OCI-LY3 (cell line): ENCODE measurements at regions not wholly inside any gene's neighbourhood (a gene's known extent, or its start where the extent isn't known, plus 50 kb on each side); places are given as distances from the start of the nearest gene placed in this dataset.
"Not testable (repeated sequence)": the region's sequence is repeated elsewhere in the genome, so short reads cannot be mapped to it uniquely, and the experiment has no call there.

Experiments
- H2AFZ ChIP-seq: fragments of 200-600, 300-600 bp; shearing (Covaris generic); 2 replicates; pipeline ENCODE4 v1.6.0; 2014; ENCODE audit warnings: antibody characterized with exemption, low read depth, low read length
- H3K27ac ChIP-seq: fragments of 200-600, 300-600 bp; sonication (generic); 2 replicates; pipeline ENCODE4 v1.5.1; 2014; ENCODE audit warnings: mild to moderate bottlenecking, low read length, moderate library complexity, mixed read lengths
- H3K27me3 ChIP-seq: fragments of 200-600, 300-600 bp; sonication (generic); 2 replicates; pipeline ENCODE4 v1.6.1; 2014; ENCODE audit warnings: low read depth, low read length, mixed read lengths
- H3K36me3 ChIP-seq: fragments of 200-600, 300-600 bp; sonication (generic); replicated peaks from 2 replicates; pipeline ENCODE3; 2014; ENCODE audit warnings: low read depth, low read length, mixed read lengths
- H3K4me1 ChIP-seq: fragments of 300-600, 200-600 bp; sonication (generic); 2 replicates; pipeline ENCODE4 v1.6.1; 2014; ENCODE audit warnings: low read length, mixed read lengths
- H3K4me2 ChIP-seq: fragments of 200-600, 300-600 bp; sonication (generic); 2 replicates; pipeline ENCODE4 v1.6.1; 2014; ENCODE audit warnings: low read length, mixed read lengths
- H3K4me3 ChIP-seq: fragments of 300-600, 200-600 bp; sonication (generic); 2 replicates; pipeline ENCODE4 v1.5.1; 2014; ENCODE audit warnings: antibody characterized with exemption, mild to moderate bottlenecking, low read length, moderate library complexity
- H3K79me2 ChIP-seq: fragments of 300-600, 200-600 bp; shearing (Covaris generic); 2 replicates; pipeline ENCODE4 v1.6.1; 2014; ENCODE audit warnings: mild to moderate bottlenecking, low read length, mixed read lengths
- H3K9ac ChIP-seq: fragments of 300-600, 200-600 bp; shearing (Covaris generic); 2 replicates; pipeline ENCODE4 v1.6.0; 2014; ENCODE audit warnings: mild to moderate bottlenecking, low read length, moderate library complexity
- H3K9me3 ChIP-seq: fragments of 200-600, 300-600 bp; shearing (Covaris generic); 2 replicates; pipeline ENCODE4 v1.6.1; 2014; ENCODE audit warnings: low read length, mixed read lengths; ENCODE audit not compliant: insufficient read depth
- H4K20me1 ChIP-seq: fragments of 200-600, 300-600 bp; sonication (generic); 2 replicates; pipeline ENCODE4 v1.6.1; 2016; ENCODE audit warnings: low read length, mixed read lengths; ENCODE audit not compliant: insufficient read depth
- EZH2phosphoT487 ChIP-seq: fragments of 200-600 bp; shearing (Covaris generic); IDR thresholded peaks from 2 replicates; pipeline ENCODE4 v1.6.1; 2018; ENCODE audit warnings: antibody characterized with exemption, mixed run types, low read depth
- TF ChIP-seq, protein P1 (sequence below): fragments of 200-600, 300-600 bp; sonication (generic); IDR thresholded peaks from 2 replicates; pipeline ENCODE4 v1.5.1; 2014; ENCODE audit warnings: antibody characterized with exemption, low read length, low read depth

DNA sequence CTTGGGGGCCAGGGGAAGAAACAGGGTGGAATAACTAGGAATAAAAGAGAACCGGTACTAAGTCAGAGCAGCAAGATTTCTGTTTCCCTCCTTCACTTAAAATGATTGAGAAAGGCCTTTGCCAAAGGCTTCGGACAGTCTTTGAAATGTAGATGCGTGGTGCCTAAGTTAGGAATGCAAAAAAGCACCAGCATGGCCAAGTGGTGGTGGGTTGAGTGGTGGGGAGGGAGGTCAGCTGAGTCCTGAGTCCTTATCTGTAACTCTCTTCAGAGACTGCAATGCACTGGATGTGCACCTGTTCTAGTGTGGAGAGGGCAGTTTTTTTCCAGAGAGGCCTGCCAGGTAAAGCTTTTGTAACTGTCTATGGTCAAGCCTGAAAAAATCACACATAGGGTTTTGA lies 919.9 kb downstream of the FSCB start:
- Histone ChIP-seq H3K4me1 (0 out of 2 replicates have a peak, but pooled peaks cover 6% of the 10 kb centered on the region), H2AFZ (no peak overlapping the region), H3K79me2 (no peaks in the 10 kb centered on the region), H3K27ac (no peak overlapping the region), H4K20me1 (no peaks in the 10 kb centered on the region), H3K27me3 (no peaks in the 10 kb centered on the region), H3K9me3 (no peaks in the 10 kb centered on the region), H3K36me3 (no peaks in the 10 kb centered on the region), H3K4me3 (no peak overlapping the region), H3K9ac (no peak overlapping the region), H3K4me2 (no peak overlapping the region)
- TF ChIP-seq EZH2phosphoT487 = no peak
- TF ChIP-seq, protein P1, sequence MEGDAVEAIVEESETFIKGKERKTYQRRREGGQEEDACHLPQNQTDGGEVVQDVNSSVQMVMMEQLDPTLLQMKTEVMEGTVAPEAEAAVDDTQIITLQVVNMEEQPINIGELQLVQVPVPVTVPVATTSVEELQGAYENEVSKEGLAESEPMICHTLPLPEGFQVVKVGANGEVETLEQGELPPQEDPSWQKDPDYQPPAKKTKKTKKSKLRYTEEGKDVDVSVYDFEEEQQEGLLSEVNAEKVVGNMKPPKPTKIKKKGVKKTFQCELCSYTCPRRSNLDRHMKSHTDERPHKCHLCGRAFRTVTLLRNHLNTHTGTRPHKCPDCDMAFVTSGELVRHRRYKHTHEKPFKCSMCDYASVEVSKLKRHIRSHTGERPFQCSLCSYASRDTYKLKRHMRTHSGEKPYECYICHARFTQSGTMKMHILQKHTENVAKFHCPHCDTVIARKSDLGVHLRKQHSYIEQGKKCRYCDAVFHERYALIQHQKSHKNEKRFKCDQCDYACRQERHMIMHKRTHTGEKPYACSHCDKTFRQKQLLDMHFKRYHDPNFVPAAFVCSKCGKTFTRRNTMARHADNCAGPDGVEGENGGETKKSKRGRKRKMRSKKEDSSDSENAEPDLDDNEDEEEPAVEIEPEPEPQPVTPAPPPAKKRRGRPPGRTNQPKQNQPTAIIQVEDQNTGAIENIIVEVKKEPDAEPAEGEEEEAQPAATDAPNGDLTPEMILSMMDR = no peak

DNA sequence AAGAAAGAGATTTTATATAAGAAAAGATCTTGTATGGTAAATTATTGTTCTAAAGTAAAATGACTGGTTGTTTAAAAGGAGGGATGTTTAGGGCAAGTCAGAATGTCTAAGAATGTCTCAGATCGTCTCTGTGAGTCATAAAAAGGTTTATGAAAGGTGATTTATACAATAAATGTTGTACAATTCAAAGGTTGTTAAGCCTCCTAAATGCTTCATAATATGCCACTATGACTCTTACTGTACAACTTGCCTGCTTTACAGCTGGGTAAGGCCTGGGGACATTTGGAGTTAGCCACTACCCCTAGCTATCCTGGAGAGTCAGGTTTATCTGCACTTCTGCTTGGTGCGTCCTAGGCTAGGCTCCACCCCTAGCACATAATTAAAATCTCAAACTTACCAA lies 927.4 kb downstream of the FSCB start:
- Histone ChIP-seq H3K79me2 (no peaks in the 10 kb centered on the region), H3K9ac (no peak overlapping the region), H3K9me3 (peaks cover 5% of the 10 kb centered on the region; the same call in 1 of the 2 replicates), H3K4me1 (no peaks in the 10 kb centered on the region), H2AFZ (no peak overlapping the region), H3K4me3 (no peak overlapping the region), H4K20me1 (no peaks in the 10 kb centered on the region), H3K36me3 (no peaks in the 10 kb centered on the region), H3K4me2 (no peak overlapping the region), H3K27me3 (no peaks in the 10 kb centered on the region), H3K27ac (no peak overlapping the region)
- TF ChIP-seq, protein P1 = no peak
- no peak for TF ChIP-seq EZH2phosphoT487

GRCh38 chr14:43568022-43568421 lies 939.1 kb downstream of the FSCB start:
- H4K20me1 ChIP-seq = no peaks in the 10 kb centered on the region

DNA sequence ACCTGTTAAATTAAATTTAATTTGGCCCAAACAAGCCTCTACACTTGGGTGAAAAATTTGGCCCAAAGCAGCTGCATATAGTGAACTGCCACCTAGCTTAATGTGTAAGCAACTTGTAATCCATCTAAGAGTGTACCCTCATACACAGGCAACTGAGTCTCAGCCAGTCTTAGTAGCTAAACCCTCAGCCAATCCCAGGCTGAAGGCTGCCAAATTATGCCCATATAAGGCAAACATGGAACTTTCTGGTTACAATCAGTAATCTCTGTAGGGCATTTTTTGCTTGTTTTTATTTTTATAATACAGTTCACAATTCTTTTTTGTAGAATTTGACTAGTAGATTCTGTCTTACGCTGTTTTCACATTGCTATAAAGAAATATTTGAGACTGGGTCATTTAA lies 958.7 kb downstream of the FSCB start:
- Histone ChIP-seq H3K79me2 (no peaks in the 10 kb centered on the region), H3K27ac (no peak overlapping the region), H3K36me3 (no peaks in the 10 kb centered on the region), H3K4me2 (no peak overlapping the region), H3K9ac (no peak overlapping the region), H3K27me3 (no peaks in the 10 kb centered on the region), H2AFZ (no peak overlapping the region), H3K9me3 (no peaks in the 10 kb centered on the region), H3K4me3 (no peak overlapping the region), H3K4me1 (no peaks in the 10 kb centered on the region), H4K20me1 (no peaks in the 10 kb centered on the region)
- no peak for TF ChIP-seq EZH2phosphoT487
- TF ChIP-seq, protein P1 = no peak

More at GRCh38 chr14:43568022-43568421, 939.1 kb downstream of the FSCB start:
- no peak overlapping the region for H3K4me3 ChIP-seq
- H3K4me1 ChIP-seq = no peaks in the 10 kb centered on the region
- H3K79me2 ChIP-seq = no peaks in the 10 kb centered on the region
- no peaks in the 10 kb centered on the region for H3K27me3 ChIP-seq
- no peaks in the 10 kb centered on the region for H3K36me3 ChIP-seq
- TF ChIP-seq EZH2phosphoT487 = no peak
- TF ChIP-seq, protein P1 = no peak
- H3K4me2 ChIP-seq = no peak overlapping the region
- no peak overlapping the region for H2AFZ ChIP-seq
- no peaks in the 10 kb centered on the region for H3K9me3 ChIP-seq
- no peak overlapping the region for H3K27ac ChIP-seq
- H3K9ac ChIP-seq = no peak overlapping the region

- not testable (repeated sequence) for H3K9ac ChIP-seq, H3K27me3 ChIP-seq, H3K4me1 ChIP-seq, H3K4me2 ChIP-seq, H3K4me3 ChIP-seq, H3K36me3 ChIP-seq, H3K9me3 ChIP-seq, H2AFZ ChIP-seq, H3K79me2 ChIP-seq, H4K20me1 ChIP-seq, H3K27ac ChIP-seq
Measured at GRCh38 chr14:43547596-43547995, 959.5 kb downstream of the FSCB start.
